Body of pancreas (tissue), 4 donors: ENCODE measurements at regions not wholly inside any gene's neighbourhood (a gene's known extent, or its start where the extent isn't known, plus 50 kb on each side); places are given as distances from the start of the nearest gene placed in this dataset.

Source experiments
- POLR2A ChIP-seq, 3 donors: fragments of 450-650 bp; IDR thresholded peaks; one replicate each; pipeline ENCODE4 v1.6.1; 2016; ENCODE audit warnings: antibody characterized with exemption in 3 of 3, mild to moderate bottlenecking in 2 of 3
- TF ChIP-seq, protein P1 (sequence below), 7 experiments: fragments of 450-650 bp in 4 of 7; fragments of 200-600 bp in 3 of 7; sonication (generic) in 3 of 7; IDR thresholded peaks; one replicate each; pipeline ENCODE4 v1.5.1; 2016 to 2019; ENCODE audit warnings: antibody characterized with exemption in 7 of 7

DNA sequence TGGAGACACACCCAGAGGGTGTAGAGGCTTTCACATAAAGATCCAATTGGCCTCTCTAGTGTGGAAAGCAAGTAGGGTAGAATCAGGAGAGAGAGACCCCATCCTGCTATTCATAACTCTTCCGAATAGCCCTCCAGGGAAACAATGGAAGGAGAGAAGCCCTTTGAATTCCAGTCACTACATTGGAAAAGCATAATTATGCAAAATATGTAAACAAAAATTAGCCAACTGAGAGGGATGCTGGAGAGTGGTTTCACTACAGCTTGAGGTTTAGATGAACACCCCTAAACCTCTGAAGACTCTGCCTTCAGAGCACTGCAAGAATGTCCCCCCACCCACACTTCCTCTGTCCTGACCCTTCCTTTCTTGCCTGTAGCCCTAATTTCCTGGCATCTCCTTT lies 197.3 kb upstream of the ANKRD55 start:
- TF ChIP-seq, protein P1, sequence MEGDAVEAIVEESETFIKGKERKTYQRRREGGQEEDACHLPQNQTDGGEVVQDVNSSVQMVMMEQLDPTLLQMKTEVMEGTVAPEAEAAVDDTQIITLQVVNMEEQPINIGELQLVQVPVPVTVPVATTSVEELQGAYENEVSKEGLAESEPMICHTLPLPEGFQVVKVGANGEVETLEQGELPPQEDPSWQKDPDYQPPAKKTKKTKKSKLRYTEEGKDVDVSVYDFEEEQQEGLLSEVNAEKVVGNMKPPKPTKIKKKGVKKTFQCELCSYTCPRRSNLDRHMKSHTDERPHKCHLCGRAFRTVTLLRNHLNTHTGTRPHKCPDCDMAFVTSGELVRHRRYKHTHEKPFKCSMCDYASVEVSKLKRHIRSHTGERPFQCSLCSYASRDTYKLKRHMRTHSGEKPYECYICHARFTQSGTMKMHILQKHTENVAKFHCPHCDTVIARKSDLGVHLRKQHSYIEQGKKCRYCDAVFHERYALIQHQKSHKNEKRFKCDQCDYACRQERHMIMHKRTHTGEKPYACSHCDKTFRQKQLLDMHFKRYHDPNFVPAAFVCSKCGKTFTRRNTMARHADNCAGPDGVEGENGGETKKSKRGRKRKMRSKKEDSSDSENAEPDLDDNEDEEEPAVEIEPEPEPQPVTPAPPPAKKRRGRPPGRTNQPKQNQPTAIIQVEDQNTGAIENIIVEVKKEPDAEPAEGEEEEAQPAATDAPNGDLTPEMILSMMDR (IDR thresholded peaks at IDR 0.05): no peak
- TF ChIP-seq POLR2A (IDR thresholded peaks at IDR 0.05): no peak
